ENCODE measurements at regions not wholly inside any gene's neighbourhood (a gene's known extent, or its start where the extent isn't known, plus 50 kb on each side); places are given as distances from the start of the nearest gene placed in this dataset.

DNA sequence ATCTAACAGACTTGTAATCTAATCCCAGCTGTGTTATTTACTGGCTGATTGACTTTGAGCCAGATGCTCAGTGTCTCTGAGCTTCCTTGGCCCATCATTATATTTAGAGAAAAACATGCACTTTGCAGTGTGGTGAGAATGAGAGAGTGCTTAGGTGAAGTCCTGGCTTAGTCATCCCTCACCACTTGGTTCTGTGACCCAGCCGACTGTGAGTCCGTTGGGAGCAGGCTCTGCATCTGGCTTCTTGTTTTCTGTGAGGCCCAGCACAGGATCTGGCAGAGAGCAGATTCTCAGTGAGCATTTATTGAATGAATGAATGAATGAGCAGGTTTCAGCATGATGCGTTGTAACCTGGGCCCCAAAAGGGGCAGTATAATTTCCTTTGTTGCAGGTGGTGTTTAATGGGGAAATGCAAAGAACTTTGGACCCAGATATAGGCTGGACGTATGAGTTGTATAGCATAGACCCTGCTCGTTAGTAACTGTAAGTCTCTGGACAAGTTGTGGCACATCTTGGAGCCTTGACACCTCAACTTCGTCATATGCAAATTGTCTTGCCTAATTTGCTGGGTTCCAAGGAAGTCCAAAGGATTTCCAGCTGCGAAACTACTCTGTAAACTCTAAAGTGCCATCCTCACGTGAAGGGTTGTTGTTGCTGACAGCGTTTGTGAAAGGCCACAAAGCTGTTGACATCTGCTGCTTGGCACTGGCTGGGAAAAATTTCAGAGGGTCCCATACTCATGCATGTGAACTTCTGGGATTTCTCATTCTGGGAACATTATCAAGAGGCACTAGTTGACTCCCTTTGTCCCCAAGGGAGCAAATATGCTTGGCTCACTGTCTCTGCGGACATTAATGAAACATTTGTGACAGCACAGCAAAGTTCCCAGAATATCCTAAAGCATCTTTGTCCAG is 138.8 kb upstream of the USP24 start:
- no peak overlapping the region for H3K4me3 ChIP-seq (ENCODE audit: low read depth, low read length)
- H3K36me3 ChIP-seq (ENCODE audit: control insufficient read depth, insufficient read depth, low read length) = no peaks in the 10 kb centered on the region
- no peaks in the 10 kb centered on the region for H3K9me3 ChIP-seq (ENCODE audit: control insufficient read depth, insufficient read depth, low read length)
- H3K9ac ChIP-seq (ENCODE audit: low read depth, low read length) = no peak overlapping the region
- H3K27me3 ChIP-seq (ENCODE audit: control insufficient read depth, insufficient read depth, low read length) = no peaks in the 10 kb centered on the region
- H3K27ac ChIP-seq (ENCODE audit: low read depth, low read length) = no peak overlapping the region
- no peaks in the 10 kb centered on the region for H3K4me1 ChIP-seq (ENCODE audit: control insufficient read depth, insufficient read depth, low read length)

DNA sequence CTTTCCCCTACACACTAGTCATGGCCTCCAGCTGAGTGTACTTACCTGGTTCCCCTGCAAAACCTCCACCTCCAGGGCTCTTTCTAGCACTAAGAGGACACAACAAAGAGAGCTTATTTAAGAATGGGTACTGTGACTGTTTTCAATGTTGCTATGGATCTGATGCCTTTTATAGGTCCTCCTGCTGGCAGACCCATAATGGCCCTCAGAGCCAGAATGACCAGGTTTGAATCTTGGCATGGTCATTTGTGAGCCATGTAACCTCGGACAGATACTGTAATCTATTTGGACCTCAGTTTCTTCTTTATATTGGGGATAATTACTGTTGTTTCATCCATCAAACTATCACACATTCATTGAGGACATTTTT is 137.6 kb upstream of the USP24 start:
- H3K4me3 ChIP-seq (ENCODE audit: low read depth, low read length) = no peak overlapping the region
- no peaks in the 10 kb centered on the region for H3K4me1 ChIP-seq (ENCODE audit: control insufficient read depth, insufficient read depth, low read length)
- H3K27me3 ChIP-seq (ENCODE audit: control insufficient read depth, insufficient read depth, low read length) = no peaks in the 10 kb centered on the region
- no peaks in the 10 kb centered on the region for H3K36me3 ChIP-seq (ENCODE audit: control insufficient read depth, insufficient read depth, low read length)
- H3K9me3 ChIP-seq (ENCODE audit: control insufficient read depth, insufficient read depth, low read length) = no peaks in the 10 kb centered on the region
- H3K9ac ChIP-seq (ENCODE audit: low read depth, low read length) = no peak overlapping the region
- no peak overlapping the region for H3K27ac ChIP-seq (ENCODE audit: low read depth, low read length)

DNA sequence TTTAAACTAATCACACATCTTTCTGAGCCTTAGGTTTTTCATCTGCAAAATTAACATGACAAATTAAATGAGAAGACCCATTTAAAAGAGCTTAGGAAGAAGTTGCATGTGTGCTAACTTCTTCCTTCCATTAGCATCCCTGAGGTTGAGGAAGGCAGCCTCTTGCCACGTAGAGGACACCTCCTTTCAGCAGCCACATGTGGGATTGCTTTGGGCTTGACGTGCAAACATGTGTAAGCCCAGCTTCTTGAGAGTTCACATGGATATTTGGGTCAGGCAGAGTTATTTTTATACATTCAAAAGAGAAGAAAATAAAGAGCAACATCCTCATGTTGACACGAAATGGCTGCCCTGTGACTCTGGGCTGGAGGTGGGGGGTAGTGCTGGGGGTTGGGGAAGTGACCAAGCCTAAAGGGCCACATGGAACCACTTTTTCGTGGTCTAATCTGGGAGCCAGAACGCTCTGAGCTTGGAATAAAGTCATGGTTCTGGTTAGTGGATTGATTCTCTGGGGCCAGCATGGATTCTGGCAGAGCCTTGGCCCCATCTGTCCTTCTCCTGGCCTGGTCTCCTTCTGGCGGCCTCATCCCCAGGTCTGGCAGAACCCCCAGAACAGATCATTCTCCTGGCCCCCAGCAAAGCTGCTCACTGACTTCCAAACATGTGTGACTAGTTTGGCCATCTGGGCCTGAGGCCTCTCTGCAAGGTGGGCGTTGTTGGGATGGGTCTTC is 137.1 kb upstream of the USP24 start:
- no peak overlapping the region for H3K9ac ChIP-seq (ENCODE audit: low read depth, low read length)
- H3K36me3 ChIP-seq (ENCODE audit: control insufficient read depth, insufficient read depth, low read length) = no peaks in the 10 kb centered on the region
- no peak overlapping the region for H3K27ac ChIP-seq (ENCODE audit: low read depth, low read length)
- H3K4me1 ChIP-seq (ENCODE audit: control insufficient read depth, insufficient read depth, low read length) = no peaks in the 10 kb centered on the region
- H3K4me3 ChIP-seq (ENCODE audit: low read depth, low read length) = no peak overlapping the region
- H3K9me3 ChIP-seq (ENCODE audit: control insufficient read depth, insufficient read depth, low read length) = no peaks in the 10 kb centered on the region
- no peaks in the 10 kb centered on the region for H3K27me3 ChIP-seq (ENCODE audit: control insufficient read depth, insufficient read depth, low read length)

DNA sequence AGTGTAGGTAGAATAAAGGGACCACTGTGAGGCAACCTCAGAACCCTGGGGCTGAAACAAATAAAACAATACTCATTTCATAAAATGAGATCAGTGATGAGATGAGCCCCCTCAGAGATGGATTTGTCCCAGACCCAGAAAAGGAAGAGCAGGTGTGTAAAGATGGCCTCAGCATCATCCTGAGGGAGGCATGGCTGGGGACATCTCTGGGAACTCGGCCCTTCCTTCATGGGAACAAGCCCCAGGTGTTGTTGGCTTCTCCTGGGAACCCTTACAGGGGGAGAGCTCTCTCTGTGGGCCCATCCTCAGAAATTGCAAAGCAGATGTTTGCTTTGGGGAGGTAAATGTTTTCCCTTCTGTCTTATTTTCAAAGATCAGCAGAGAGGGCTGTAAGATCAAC is 133.2 kb upstream of the USP24 start:
- H3K9me3 ChIP-seq (ENCODE audit: control insufficient read depth, insufficient read depth, low read length) = no peaks in the 10 kb centered on the region
- H3K36me3 ChIP-seq (ENCODE audit: control insufficient read depth, insufficient read depth, low read length) = no peaks in the 10 kb centered on the region
- no peak overlapping the region for H3K27ac ChIP-seq (ENCODE audit: low read depth, low read length)
- no peaks in the 10 kb centered on the region for H3K4me1 ChIP-seq (ENCODE audit: control insufficient read depth, insufficient read depth, low read length)
- no peak overlapping the region for H3K4me3 ChIP-seq (ENCODE audit: low read depth, low read length)
- H3K9ac ChIP-seq (ENCODE audit: low read depth, low read length) = no peak overlapping the region
- no peaks in the 10 kb centered on the region for H3K27me3 ChIP-seq (ENCODE audit: control insufficient read depth, insufficient read depth, low read length)

DNA sequence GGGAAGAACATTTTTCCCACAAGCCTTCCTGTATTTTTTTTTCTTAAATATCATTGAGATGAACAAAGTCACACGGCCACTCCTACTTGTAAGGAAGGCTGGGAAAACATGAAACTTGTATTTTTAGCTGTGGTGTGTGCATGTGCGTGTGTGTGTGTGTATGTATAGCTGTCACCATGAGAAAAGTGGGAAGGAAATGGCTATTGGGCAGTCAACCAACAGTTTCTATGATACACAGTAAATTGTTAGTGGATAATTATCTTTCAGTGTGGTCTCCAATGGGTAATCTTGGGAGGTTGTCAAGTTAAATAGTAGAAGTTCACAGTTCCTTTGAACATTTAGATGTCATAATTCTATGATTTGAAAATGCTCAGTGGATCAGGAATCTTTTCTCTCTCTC is 132.7 kb upstream of the USP24 start:
- Histone ChIP-seq H3K36me3 (ENCODE audit: control insufficient read depth, insufficient read depth, low read length) (no peaks in the 10 kb centered on the region), H3K27ac (ENCODE audit: low read depth, low read length) (no peak overlapping the region), H3K27me3 (ENCODE audit: control insufficient read depth, insufficient read depth, low read length) (no peaks in the 10 kb centered on the region), H3K9me3 (ENCODE audit: control insufficient read depth, insufficient read depth, low read length) (no peaks in the 10 kb centered on the region), H3K9ac (ENCODE audit: low read depth, low read length) (no peak overlapping the region), H3K4me3 (ENCODE audit: low read depth, low read length) (no peak overlapping the region), H3K4me1 (ENCODE audit: control insufficient read depth, insufficient read depth, low read length) (no peaks in the 10 kb centered on the region)

DNA sequence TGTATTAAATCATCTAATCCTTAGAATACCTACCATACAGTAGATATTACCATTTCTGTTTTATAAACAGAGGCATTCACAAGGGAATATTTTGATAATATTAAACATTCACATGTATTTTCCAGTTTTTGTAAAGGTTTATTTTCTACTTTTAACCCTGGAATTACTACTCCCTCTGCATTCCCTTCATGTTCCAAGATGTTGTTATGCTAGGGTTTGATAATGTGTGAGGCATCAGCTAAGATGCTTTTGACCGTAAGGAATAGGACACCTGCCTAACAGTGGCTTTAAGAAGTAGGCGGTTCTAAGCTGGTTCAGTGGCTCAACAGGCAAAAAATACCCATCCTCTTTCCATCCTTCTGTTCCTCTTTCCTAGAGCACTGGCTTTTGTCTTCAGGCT is 131.9 kb upstream of the USP24 start:
- no peak overlapping the region for H3K9ac ChIP-seq (ENCODE audit: low read depth, low read length)
- H3K9me3 ChIP-seq (ENCODE audit: control insufficient read depth, insufficient read depth, low read length) = no peaks in the 10 kb centered on the region
- no peak overlapping the region for H3K4me3 ChIP-seq (ENCODE audit: low read depth, low read length)
- no peaks in the 10 kb centered on the region for H3K27me3 ChIP-seq (ENCODE audit: control insufficient read depth, insufficient read depth, low read length)
- no peak overlapping the region for H3K27ac ChIP-seq (ENCODE audit: low read depth, low read length)
- no peaks in the 10 kb centered on the region for H3K4me1 ChIP-seq (ENCODE audit: control insufficient read depth, insufficient read depth, low read length)
- H3K36me3 ChIP-seq (ENCODE audit: control insufficient read depth, insufficient read depth, low read length) = no peaks in the 10 kb centered on the region

DNA sequence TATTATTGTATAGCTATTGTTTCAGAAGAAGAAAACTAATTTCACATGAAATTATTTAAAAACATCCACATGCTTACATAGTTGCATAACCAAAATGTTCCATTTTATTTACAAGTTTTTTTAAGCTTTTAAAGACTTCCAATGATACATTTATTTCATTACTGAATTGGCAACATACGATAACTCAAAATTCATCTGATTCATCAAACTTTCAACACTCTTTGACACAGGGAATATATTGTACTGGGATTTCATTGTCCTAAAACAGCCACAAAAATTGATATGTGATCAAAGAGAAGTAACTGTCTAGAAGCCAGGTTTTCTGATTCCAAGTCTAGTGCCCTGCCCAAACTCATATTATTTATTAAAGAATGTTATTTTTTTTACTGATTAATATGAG is 131.4 kb upstream of the USP24 start:
- no peaks in the 10 kb centered on the region for H3K27me3 ChIP-seq (ENCODE audit: control insufficient read depth, insufficient read depth, low read length)
- H3K27ac ChIP-seq (ENCODE audit: low read depth, low read length) = no peak overlapping the region
- no peaks in the 10 kb centered on the region for H3K36me3 ChIP-seq (ENCODE audit: control insufficient read depth, insufficient read depth, low read length)
- no peaks in the 10 kb centered on the region for H3K4me1 ChIP-seq (ENCODE audit: control insufficient read depth, insufficient read depth, low read length)
- H3K9ac ChIP-seq (ENCODE audit: low read depth, low read length) = no peak overlapping the region
- no peaks in the 10 kb centered on the region for H3K9me3 ChIP-seq (ENCODE audit: control insufficient read depth, insufficient read depth, low read length)
- H3K4me3 ChIP-seq (ENCODE audit: low read depth, low read length) = no peak overlapping the region

DNA sequence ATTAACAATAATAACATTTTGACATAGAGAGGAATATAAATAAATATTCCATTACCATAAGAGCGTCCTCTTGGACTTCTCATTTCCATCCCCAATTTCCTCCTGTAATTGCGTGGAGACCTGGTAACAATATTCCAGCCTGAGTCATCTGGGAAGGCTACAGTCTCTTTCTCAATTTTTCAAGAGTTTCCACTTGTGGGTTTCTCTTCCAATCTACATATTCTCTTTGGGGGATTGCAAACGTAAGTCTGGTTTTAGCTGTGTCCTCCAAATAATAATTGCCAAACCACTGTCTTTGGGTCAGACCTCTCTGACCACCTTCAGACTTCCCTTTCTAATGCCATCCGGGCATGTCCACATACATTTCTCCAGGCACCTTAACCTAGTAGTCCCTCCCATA is 124.5 kb upstream of the USP24 start:
- H3K9ac ChIP-seq (ENCODE audit: low read depth, low read length) = no peak overlapping the region
- H3K4me1 ChIP-seq (ENCODE audit: control insufficient read depth, insufficient read depth, low read length) = no peaks in the 10 kb centered on the region
- no peaks in the 10 kb centered on the region for H3K27me3 ChIP-seq (ENCODE audit: control insufficient read depth, insufficient read depth, low read length)
- H3K4me3 ChIP-seq (ENCODE audit: low read depth, low read length) = no peak overlapping the region
- H3K27ac ChIP-seq (ENCODE audit: low read depth, low read length) = no peak overlapping the region
- H3K9me3 ChIP-seq (ENCODE audit: control insufficient read depth, insufficient read depth, low read length) = no peaks in the 10 kb centered on the region
- no peaks in the 10 kb centered on the region for H3K36me3 ChIP-seq (ENCODE audit: control insufficient read depth, insufficient read depth, low read length)

DNA sequence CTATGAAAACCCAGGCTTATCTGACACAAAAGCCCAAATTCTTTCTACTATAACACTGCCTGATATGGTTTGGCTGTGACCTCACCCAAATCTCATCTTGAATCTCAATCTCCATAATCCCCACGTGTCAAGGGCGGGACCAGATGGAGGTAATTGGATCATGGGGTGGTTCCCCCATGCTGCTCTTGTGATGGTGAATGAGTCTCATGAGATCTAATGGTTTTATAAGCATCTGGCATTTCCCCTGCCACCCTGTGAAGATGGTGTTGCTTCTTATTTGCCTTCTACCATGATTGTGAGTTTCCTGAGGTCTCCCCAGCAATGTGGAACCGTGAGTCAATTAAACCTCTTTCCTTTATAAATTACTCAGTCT is 123.3 kb upstream of the USP24 start:
- Histone ChIP-seq H3K27me3 (ENCODE audit: control insufficient read depth, insufficient read depth, low read length) (no peaks in the 10 kb centered on the region), H3K9me3 (ENCODE audit: control insufficient read depth, insufficient read depth, low read length) (no peaks in the 10 kb centered on the region), H3K27ac (ENCODE audit: low read depth, low read length) (no peak overlapping the region), H3K4me1 (ENCODE audit: control insufficient read depth, insufficient read depth, low read length) (no peaks in the 10 kb centered on the region), H3K4me3 (ENCODE audit: low read depth, low read length) (no peak overlapping the region), H3K9ac (ENCODE audit: low read depth, low read length) (no peak overlapping the region), H3K36me3 (ENCODE audit: control insufficient read depth, insufficient read depth, low read length) (no peaks in the 10 kb centered on the region)

DNA sequence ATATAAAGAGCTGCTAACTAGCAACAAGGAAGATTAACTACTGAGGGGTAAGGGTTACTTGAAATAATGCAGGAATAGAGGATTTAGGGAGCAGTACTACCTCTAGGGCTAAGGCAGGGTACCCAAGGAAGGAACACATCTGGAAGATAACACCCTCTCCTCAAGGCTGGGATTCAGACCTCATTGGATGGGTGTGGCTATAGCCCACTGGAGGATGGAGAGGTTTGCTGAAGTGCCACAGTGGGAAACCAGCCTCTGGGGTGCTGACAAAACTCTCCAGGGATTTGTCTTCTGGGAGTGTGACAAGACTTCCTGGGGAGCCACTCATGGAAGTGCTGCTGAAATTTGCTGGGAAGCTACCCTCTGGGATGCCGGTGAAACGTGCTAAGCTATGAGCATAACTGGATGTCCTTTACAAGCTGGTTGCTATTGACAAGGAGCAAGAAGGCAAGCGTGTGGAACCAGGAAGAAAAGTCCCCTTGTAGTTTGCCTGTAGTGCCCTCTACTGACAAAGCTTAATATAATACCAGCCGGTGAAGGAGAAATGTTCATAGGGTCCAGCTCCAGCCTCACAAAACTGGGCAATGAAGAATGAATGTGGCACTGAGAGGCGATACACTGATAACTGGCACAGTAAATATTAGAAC is 122.8 kb upstream of the USP24 start:
- no peaks in the 10 kb centered on the region for H3K9me3 ChIP-seq (ENCODE audit: control insufficient read depth, insufficient read depth, low read length)
- no peaks in the 10 kb centered on the region for H3K27me3 ChIP-seq (ENCODE audit: control insufficient read depth, insufficient read depth, low read length)
- H3K27ac ChIP-seq (ENCODE audit: low read depth, low read length) = no peak overlapping the region
- no peaks in the 10 kb centered on the region for H3K36me3 ChIP-seq (ENCODE audit: control insufficient read depth, insufficient read depth, low read length)
- no peaks in the 10 kb centered on the region for H3K4me1 ChIP-seq (ENCODE audit: control insufficient read depth, insufficient read depth, low read length)
- no peak overlapping the region for H3K4me3 ChIP-seq (ENCODE audit: low read depth, low read length)
- H3K9ac ChIP-seq (ENCODE audit: low read depth, low read length) = no peak overlapping the region

DNA sequence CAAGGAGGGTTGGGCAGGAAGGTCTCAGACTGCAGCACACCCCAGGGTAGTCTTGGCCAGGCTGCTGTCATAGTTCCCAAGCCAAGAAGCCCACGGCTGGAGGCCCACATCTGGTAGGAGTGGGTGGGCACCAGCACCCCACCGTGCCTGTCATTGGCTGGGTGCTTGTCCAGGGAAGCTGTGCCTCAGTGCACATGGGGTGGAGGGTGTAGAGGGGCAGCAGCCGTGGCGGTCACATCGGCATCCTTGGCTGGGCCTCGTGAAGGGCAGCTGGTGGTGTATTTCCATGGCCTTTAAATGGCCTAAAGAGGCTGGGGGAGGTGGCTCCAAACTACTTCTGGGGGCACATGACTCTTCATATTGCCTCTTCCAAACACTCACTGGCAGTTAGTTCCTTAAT is 119.6 kb upstream of the USP24 start:
- Histone ChIP-seq H3K9ac (ENCODE audit: low read depth, low read length) (no peak overlapping the region), H3K4me3 (ENCODE audit: low read depth, low read length) (no peak overlapping the region), H3K36me3 (ENCODE audit: control insufficient read depth, insufficient read depth, low read length) (no peaks in the 10 kb centered on the region), H3K27me3 (ENCODE audit: control insufficient read depth, insufficient read depth, low read length) (no peaks in the 10 kb centered on the region), H3K4me1 (ENCODE audit: control insufficient read depth, insufficient read depth, low read length) (no peaks in the 10 kb centered on the region), H3K27ac (ENCODE audit: low read depth, low read length) (no peak overlapping the region), H3K9me3 (ENCODE audit: control insufficient read depth, insufficient read depth, low read length) (no peaks in the 10 kb centered on the region)

Data from HUES48 (cell line).